ENCODE measurements at regions not wholly inside any gene's neighbourhood (a gene's known extent, or its start where the extent isn't known, plus 50 kb on each side); places are given as distances from the start of the nearest gene placed in this dataset.
"Not testable (repeated sequence)": the region's sequence is repeated elsewhere in the genome, so short reads cannot be mapped to it uniquely, and the experiment has no call there.

DNA sequence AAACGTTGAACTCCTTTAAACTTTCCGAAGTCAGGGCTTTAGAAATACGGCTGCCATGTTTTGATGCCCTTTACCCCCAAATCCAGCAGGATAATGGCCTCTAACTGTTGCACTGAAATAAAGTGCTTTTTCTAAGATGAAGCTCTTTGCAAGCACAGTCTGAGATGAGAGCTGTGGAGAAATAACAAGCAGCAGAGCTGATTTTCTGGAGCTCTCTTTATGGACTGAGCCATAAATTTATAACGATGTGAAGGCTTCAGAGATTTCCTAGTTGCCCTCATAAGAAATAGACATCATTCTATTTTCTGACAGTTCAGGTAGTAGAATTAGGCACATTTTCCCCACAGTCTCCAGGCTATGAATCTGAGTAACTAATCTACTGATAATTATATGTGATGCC, 567.3 kb downstream of the PDHA2 start:
- H3K27me3 ChIP-seq (ENCODE audit: insufficient read depth, poor library complexity, severe bottlenecking), result no peaks in the 10 kb centered on the region
- TF ChIP-seq SPI1 (IDR thresholded peaks at IDR 0.05; ENCODE audit: borderline replicate concordance, low read depth) (no peak), POLR2AphosphoS5 (IDR thresholded peaks at IDR 0.05; ENCODE audit: low read depth) (no peak), GABPA (IDR thresholded peaks at IDR 0.05; ENCODE audit: low read depth) (no peak)
- TF ChIP-seq, protein P1, sequence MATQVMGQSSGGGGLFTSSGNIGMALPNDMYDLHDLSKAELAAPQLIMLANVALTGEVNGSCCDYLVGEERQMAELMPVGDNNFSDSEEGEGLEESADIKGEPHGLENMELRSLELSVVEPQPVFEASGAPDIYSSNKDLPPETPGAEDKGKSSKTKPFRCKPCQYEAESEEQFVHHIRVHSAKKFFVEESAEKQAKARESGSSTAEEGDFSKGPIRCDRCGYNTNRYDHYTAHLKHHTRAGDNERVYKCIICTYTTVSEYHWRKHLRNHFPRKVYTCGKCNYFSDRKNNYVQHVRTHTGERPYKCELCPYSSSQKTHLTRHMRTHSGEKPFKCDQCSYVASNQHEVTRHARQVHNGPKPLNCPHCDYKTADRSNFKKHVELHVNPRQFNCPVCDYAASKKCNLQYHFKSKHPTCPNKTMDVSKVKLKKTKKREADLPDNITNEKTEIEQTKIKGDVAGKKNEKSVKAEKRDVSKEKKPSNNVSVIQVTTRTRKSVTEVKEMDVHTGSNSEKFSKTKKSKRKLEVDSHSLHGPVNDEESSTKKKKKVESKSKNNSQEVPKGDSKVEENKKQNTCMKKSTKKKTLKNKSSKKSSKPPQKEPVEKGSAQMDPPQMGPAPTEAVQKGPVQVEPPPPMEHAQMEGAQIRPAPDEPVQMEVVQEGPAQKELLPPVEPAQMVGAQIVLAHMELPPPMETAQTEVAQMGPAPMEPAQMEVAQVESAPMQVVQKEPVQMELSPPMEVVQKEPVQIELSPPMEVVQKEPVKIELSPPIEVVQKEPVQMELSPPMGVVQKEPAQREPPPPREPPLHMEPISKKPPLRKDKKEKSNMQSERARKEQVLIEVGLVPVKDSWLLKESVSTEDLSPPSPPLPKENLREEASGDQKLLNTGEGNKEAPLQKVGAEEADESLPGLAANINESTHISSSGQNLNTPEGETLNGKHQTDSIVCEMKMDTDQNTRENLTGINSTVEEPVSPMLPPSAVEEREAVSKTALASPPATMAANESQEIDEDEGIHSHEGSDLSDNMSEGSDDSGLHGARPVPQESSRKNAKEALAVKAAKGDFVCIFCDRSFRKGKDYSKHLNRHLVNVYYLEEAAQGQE (IDR thresholded peaks at IDR 0.05; ENCODE audit: insufficient replicate concordance, low read depth), result no peak
- TF ChIP-seq, protein P2, sequence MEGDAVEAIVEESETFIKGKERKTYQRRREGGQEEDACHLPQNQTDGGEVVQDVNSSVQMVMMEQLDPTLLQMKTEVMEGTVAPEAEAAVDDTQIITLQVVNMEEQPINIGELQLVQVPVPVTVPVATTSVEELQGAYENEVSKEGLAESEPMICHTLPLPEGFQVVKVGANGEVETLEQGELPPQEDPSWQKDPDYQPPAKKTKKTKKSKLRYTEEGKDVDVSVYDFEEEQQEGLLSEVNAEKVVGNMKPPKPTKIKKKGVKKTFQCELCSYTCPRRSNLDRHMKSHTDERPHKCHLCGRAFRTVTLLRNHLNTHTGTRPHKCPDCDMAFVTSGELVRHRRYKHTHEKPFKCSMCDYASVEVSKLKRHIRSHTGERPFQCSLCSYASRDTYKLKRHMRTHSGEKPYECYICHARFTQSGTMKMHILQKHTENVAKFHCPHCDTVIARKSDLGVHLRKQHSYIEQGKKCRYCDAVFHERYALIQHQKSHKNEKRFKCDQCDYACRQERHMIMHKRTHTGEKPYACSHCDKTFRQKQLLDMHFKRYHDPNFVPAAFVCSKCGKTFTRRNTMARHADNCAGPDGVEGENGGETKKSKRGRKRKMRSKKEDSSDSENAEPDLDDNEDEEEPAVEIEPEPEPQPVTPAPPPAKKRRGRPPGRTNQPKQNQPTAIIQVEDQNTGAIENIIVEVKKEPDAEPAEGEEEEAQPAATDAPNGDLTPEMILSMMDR (IDR thresholded peaks at IDR 0.05; ENCODE audit: insufficient read depth, low read length), result no peak
- DNase-seq (ENCODE audit: low read depth in 1 of 2, low spot score in 1 of 2), result no peak
- H3K27ac ChIP-seq (replicated peaks), result no peak overlapping the region
- H3K4me3 ChIP-seq (replicated peaks; ENCODE audit: insufficient read depth, low read length), result no peak overlapping the region

DNA sequence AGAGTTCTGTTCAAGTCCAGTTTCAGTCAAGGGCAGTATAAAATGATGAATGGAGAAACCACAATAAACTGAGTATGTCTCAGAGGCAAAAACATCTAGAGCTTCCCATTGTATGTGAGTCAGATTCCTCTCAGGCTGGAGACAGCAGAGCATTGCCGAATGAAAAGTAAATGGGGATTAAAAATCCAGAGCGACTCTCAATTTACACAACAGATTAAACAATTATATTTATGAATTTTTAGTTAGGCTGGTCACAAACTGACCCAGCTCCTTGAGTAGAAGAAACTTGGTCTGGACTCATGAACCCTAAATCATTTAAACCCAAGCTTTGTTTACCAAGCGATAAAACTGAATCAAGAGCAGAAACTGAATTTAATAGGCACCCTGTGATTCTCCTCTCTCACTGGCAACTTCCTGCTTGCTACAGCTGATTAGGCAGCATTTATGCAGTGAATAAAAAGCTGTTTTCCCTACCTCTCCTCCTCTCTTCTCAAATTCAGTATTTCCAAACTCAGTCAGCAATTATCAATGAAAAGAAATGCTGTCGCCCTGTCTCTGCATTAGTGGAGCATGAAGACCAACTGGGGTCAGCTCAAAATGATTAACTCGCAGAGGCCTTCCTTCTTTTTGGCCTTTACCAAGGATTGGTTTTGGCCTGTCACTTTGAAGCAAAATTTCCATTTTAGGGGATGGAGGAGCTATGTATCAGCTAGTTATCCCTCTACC, 568.0 kb downstream of the PDHA2 start:
- Histone ChIP-seq H3K27me3 (ENCODE audit: insufficient read depth, poor library complexity, severe bottlenecking) (no peaks in the 10 kb centered on the region), H3K4me3 (replicated peaks; ENCODE audit: insufficient read depth, low read length) (no peak overlapping the region), H3K27ac (replicated peaks) (no peak overlapping the region)
- no peak for DNase-seq (ENCODE audit: low read depth in 1 of 2, low spot score in 1 of 2)
- TF ChIP-seq, protein P1 (IDR thresholded peaks at IDR 0.05; ENCODE audit: insufficient replicate concordance, low read depth), result no peak
- no peak for TF ChIP-seq GABPA (IDR thresholded peaks at IDR 0.05; ENCODE audit: low read depth)
- TF ChIP-seq, protein P2 (IDR thresholded peaks at IDR 0.05; ENCODE audit: insufficient read depth, low read length), result no peak
- no peak for TF ChIP-seq SPI1 (IDR thresholded peaks at IDR 0.05; ENCODE audit: borderline replicate concordance, low read depth)
- no peak for TF ChIP-seq POLR2AphosphoS5 (IDR thresholded peaks at IDR 0.05; ENCODE audit: low read depth)

DNA sequence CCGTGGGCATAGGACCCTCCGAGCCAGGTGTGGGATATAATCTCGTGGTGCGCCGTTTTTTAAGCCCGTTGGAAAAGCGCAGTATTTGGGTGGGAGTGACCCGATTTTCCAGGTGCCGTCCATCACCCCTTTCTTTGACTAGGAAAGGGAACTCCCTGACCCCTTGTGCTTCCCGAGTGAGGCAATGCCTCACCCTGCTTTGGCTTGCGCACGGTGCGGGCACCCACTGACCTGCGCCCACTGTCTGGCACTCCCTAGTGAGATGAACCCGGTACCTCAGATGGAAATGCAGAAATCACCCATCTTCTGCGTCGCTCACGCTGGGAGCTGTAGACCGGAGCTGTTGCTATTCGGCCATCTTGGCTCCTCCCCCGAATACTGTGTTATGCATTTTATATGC, 575.0 kb downstream of the PDHA2 start:
- H3K4me3 ChIP-seq (replicated peaks; ENCODE audit: insufficient read depth, low read length); H3K27me3 ChIP-seq (ENCODE audit: insufficient read depth, poor library complexity, severe bottlenecking); H3K27ac ChIP-seq (replicated peaks); DNase-seq (ENCODE audit: low read depth in 1 of 2, low spot score in 1 of 2): not testable (repeated sequence)

DNA sequence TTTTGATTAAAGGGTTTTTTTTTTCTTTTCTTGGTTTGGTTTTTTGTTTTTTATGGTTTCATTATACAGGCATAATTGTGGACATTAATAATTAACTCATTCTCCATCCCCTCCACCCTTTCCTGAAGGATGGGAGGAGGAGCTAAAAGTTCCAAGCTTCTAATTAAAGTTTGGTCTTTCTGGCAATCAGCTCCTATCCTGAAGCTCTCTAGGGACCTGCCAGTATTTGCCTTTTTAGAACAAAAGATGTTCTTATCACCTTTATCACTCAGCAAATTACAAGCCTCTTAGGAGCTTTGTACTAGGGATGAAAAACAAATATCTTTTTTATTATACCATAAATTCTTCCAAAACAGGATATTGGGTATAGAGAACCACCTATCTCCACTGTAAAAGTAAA, 589.8 kb downstream of the PDHA2 start:
- no peak for TF ChIP-seq GABPA (IDR thresholded peaks at IDR 0.05; ENCODE audit: low read depth)
- TF ChIP-seq POLR2AphosphoS5 (IDR thresholded peaks at IDR 0.05; ENCODE audit: low read depth), result no peak
- TF ChIP-seq, protein P1 (IDR thresholded peaks at IDR 0.05; ENCODE audit: insufficient replicate concordance, low read depth), result no peak
- TF ChIP-seq, protein P2 (IDR thresholded peaks at IDR 0.05; ENCODE audit: insufficient read depth, low read length), result no peak
- no peak for TF ChIP-seq SPI1 (IDR thresholded peaks at IDR 0.05; ENCODE audit: borderline replicate concordance, low read depth)
- no peaks in the 10 kb centered on the region for H3K27me3 ChIP-seq (ENCODE audit: insufficient read depth, poor library complexity, severe bottlenecking)

More for the DNA sequence above, 589.8 kb downstream of the PDHA2 start:
- DNase-seq (ENCODE audit: low read depth in 1 of 2, low spot score in 1 of 2), result no peak
- Histone ChIP-seq H3K27ac (replicated peaks) (no peak overlapping the region), H3K4me3 (replicated peaks; ENCODE audit: insufficient read depth, low read length) (no peak overlapping the region)

Measured in HL-60 (cell line).